Fibroblast of pulmonary artery (primary cell): ENCODE measurements at regions not wholly inside any gene's neighbourhood (a gene's known extent, or its start where the extent isn't known, plus 50 kb on each side); places are given as distances from the start of the nearest gene placed in this dataset.
"Not testable (repeated sequence)": the region's sequence is repeated elsewhere in the genome, so short reads cannot be mapped to it uniquely, and the experiment has no call there.

ENCODE experiments used
- DNase-seq: peaks from one replicate; pipeline ENCODE4 v3.0.0-alpha.2; 2010; ENCODE audit warnings: low read depth
- H3K4me3 ChIP-seq: replicated peaks from 2 replicates; pipeline ENCODE4 v1.5.1; 2011; ENCODE audit warnings: low read depth, mild to moderate bottlenecking, control low read depth, low read length, moderate library complexity
- TF ChIP-seq, protein P1 (sequence below): IDR thresholded peaks from 2 replicates; pipeline ENCODE4 v1.5.1; 2011; ENCODE audit warnings: mild to moderate bottlenecking, control low read depth, low read length, inconsistent platforms; ENCODE audit errors: missing control alignments

GRCh38 chr14:105627287-105627686 is 100.9 kb downstream of the TMEM121 start:
- not testable (repeated sequence) for H3K4me3 ChIP-seq, DNase-seq

DNA sequence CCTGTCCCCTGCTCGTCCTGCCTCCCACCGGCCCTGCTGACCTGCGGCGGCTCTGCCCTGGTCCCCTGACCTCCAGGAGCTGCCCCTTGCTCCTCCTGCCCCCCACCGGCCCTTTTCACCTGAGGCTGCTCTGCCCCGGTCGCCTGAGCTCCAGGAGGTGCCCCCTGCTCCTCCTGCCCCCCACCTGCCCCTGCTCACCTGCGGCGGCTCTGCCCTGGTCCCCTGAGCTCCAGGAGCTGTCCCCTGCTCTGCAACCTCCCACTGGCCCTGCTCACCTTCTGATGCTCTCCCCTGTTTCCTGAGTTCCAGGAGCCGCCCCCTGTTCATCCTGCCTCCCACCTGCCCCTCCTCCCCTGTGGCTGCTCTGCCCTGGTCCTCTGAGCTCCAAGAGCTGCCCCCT is 101.3 kb downstream of the TMEM121 start:
- no peak for DNase-seq
- TF ChIP-seq, protein P1, sequence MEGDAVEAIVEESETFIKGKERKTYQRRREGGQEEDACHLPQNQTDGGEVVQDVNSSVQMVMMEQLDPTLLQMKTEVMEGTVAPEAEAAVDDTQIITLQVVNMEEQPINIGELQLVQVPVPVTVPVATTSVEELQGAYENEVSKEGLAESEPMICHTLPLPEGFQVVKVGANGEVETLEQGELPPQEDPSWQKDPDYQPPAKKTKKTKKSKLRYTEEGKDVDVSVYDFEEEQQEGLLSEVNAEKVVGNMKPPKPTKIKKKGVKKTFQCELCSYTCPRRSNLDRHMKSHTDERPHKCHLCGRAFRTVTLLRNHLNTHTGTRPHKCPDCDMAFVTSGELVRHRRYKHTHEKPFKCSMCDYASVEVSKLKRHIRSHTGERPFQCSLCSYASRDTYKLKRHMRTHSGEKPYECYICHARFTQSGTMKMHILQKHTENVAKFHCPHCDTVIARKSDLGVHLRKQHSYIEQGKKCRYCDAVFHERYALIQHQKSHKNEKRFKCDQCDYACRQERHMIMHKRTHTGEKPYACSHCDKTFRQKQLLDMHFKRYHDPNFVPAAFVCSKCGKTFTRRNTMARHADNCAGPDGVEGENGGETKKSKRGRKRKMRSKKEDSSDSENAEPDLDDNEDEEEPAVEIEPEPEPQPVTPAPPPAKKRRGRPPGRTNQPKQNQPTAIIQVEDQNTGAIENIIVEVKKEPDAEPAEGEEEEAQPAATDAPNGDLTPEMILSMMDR, result no peak
- H3K4me3 ChIP-seq, result no peak overlapping the region

DNA sequence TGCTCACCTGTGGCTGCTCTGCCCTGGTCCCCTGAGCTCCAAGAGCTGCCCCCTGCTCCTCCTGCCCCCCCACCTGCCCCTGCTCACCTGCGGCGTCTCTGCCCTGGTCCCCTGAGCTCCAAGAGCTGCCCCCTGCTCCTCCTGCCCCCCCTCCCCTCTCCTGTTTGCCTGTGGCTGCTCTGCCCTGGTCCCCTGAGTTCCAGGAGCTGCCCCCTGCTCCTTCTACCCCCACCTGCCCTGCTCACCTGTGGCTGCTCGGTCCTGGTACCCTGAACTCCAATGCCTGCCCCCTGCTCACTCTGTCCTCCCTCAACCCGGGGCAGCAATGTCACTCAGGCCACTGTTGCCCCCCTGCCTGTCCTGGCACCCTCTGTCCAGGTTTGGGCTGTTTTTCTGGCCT is 101.7 kb downstream of the TMEM121 start:
- H3K4me3 ChIP-seq, DNase-seq: not testable (repeated sequence)

DNA sequence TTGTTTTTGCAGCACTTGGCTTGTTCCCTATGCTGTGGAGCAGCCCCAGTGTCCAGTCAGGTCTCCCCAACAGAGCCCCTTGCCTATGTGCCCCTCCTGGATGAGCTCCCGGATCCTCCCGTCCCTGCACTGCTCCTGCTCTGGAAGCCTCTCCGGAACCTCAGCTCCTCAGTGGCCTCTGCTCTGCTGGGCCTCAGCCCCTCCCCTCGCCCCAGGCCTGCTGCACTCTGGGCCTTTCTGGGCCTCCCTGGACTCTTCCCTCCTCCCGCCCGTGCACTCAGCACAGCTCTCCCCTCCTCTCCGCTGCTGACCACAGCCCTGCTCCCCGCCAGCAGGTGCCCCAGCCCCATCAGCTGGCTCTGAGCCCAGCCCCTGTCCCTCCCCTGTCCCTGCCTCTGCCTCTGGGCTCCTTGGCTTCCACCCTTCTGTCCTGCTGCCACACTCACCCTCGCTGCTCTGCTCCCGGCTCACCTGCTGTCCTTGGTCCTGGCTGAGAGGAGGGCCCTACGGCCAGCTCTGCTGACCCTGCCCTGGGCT is 102.2 kb downstream of the TMEM121 start:
- H3K4me3 ChIP-seq, result not testable (repeated sequence)

DNA sequence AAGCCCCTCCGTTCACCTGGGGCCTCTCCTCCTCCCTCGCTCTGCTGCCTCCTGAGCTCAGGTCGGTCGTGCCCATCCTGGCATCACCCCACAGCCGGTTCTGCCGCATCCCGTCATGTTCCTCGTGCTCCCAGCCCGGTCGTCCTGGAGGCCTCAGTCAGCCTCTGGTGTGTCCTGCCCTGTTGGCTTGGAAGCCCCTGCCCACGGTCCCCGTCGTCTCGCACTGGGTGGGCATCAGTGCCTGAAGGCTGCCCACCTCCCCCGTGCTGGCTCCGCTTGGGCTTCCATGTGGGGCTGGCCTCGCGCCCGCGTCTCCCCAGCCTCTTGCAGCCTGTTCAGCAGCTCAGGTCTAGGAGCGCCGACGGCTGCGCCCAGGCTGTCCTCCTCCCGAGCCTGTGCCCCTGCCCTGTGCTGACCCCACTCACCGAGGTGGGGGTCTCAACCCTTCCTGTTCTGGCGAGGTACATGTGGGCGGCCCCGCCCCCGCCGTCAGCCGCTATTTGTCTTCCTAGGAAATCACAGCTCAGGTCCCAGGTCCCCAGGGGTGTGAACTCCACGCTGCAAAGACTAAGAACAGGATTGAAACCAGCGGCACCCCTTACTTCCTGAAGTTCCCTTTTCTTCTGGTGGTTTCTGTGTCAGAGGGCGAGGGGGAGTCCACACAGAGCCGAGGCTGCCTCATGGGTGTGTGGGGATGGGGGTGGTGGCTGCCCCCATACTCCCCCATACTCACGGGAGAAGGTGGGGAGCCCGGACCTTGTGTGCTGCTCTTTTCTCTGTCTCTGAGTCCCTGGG is 102.9 kb downstream of the TMEM121 start:
- not testable (repeated sequence) for DNase-seq, H3K4me3 ChIP-seq

More for the DNA sequence above, 102.2 kb downstream of the TMEM121 start:
- not testable (repeated sequence) for DNase-seq

- no peak for DNase-seq
- TF ChIP-seq, protein P1, result no peak
- no peak overlapping the region for H3K4me3 ChIP-seq
Observed at GRCh38 chr14:105629886-105630215, 103.5 kb downstream of the TMEM121 start.

GRCh38 chr14:105630293-105630934 is 104.0 kb downstream of the TMEM121 start:
- H3K4me3 ChIP-seq, DNase-seq: not testable (repeated sequence)

GRCh38 chr14:105630935-105631779 is 104.8 kb downstream of the TMEM121 start:
- not testable (repeated sequence) for DNase-seq, H3K4me3 ChIP-seq

GRCh38 chr14:105632010-105632409 is 105.6 kb downstream of the TMEM121 start:
- DNase-seq, result no peak
- no peak overlapping the region for H3K4me3 ChIP-seq
- TF ChIP-seq, protein P1, result no peak

DNA sequence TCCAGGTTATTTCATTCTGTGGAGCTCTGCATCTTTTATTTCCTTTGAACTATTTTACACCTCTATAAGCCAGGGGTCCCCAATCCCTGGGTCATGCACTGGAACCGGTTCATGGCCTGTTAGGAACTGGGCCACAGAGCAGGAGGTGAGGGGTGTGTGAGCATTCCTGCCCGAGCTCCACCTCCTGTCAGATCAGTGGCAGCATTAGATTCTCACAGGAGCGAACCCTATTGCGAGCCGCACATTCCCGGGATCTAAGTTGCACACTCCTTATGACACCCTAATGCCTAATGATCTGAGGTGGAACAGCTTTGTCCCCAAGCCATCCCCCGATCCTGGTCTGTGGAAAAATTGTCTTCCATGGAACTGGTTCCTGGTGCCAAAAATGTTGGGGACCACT is 107.2 kb downstream of the TMEM121 start:
- H3K4me3 ChIP-seq, DNase-seq: not testable (repeated sequence)
